H1 (cell line): ENCODE measurements at regions not wholly inside any gene's neighbourhood (a gene's known extent, or its start where the extent isn't known, plus 50 kb on each side); places are given as distances from the start of the nearest gene placed in this dataset.

ENCODE experiments used
- CTCF ChIA-PET: fragments of 300-600 bp; sonication (Branson Sonifier 250); formaldehyde crosslinking; loops from one replicate; lab custom pipeline; 2021; ENCODE audit not compliant: partially characterized antibody; lab: Charles Lee
- POLR2A ChIA-PET: fragments of 300-600 bp; sonication (Branson Sonifier 250); formaldehyde crosslinking; loops from one replicate; lab custom pipeline; 2021; ENCODE audit warnings: inconsistent platforms; ENCODE audit not compliant: partially characterized antibody; lab: Charles Lee
- DNase-seq, 2 experiments: peaks; one replicate each; pipeline versions ENCODE4 v3.0.0 to v3.0.0-alpha.2; 2010 to 2022; ENCODE audit warnings: low spot score in 2 of 2, low read depth in 1 of 2, mixed read lengths in 1 of 2
- FAIRE-seq: peaks from 2 replicates; lab custom pipeline; 2011; peaks lifted over from hg19 to GRCh38; lab: Jason Lieb, UNC
- H2AFZ ChIP-seq: 2 replicates; pipeline ENCODE4 v1.8.1; 2012; ENCODE audit warnings: low read length, inconsistent platforms
- H2AK5ac ChIP-seq: 2 replicates; pipeline ENCODE4 v1.6.1; 2013; ENCODE audit warnings: low read depth, low read length
- H2BK120ac ChIP-seq: replicated peaks from 2 replicates; pipeline ENCODE3; 2013; ENCODE audit warnings: low read depth, low read length, inconsistent platforms
- H2BK12ac ChIP-seq: 2 replicates; pipeline ENCODE4 v1.6.1; 2013; ENCODE audit warnings: low read depth, low read length
- H2BK15ac ChIP-seq: 2 replicates; pipeline ENCODE4 v1.6.1; 2013; ENCODE audit warnings: low read length
- H2BK20ac ChIP-seq: 2 replicates; pipeline ENCODE4 v1.6.1; 2013; ENCODE audit warnings: low read length
- H2BK5ac ChIP-seq: 2 replicates; pipeline ENCODE4 v1.6.1; 2013; ENCODE audit warnings: low read depth, low read length
- H3K14ac ChIP-seq: 2 replicates; pipeline ENCODE4 v1.6.1; 2013; ENCODE audit warnings: inconsistent platforms; ENCODE audit not compliant: insufficient read length
- H3K18ac ChIP-seq: 2 replicates; pipeline ENCODE4 v1.6.1; 2013; ENCODE audit warnings: low read length; ENCODE audit errors: extremely low read depth
- H3K23ac ChIP-seq: 2 replicates; pipeline ENCODE4 v1.6.1; 2013; ENCODE audit warnings: inconsistent platforms; ENCODE audit not compliant: insufficient read length
- H3K23me2 ChIP-seq: 2 replicates; pipeline ENCODE4 v1.6.1; 2013; ENCODE audit warnings: low read depth, low read length
- H3K27ac ChIP-seq: 2 replicates; pipeline ENCODE4 v1.6.1; 2011; ENCODE audit warnings: low read depth, low read length, inconsistent platforms
- H3K27me3 ChIP-seq, 4 experiments: replicated peaks in 1 of 4; 1 replicate in 1 of 4; 2 replicates in 3 of 4; pipeline versions ENCODE4 v1.6.1 to v1.8.1; 2011 to 2013; ENCODE audit warnings: low read length in 3 of 4, mild to moderate bottlenecking in 3 of 4, inconsistent platforms in 2 of 4, mixed read lengths in 2 of 4, moderate library complexity in 1 of 4; ENCODE audit not compliant: control insufficient read depth in 3 of 4, insufficient read depth in 3 of 4; ENCODE audit errors: extremely low read depth in 1 of 4
- H3K36me3 ChIP-seq, 4 experiments: 2 replicates each; pipeline versions ENCODE4 v1.6.1 to v1.8.1; 2011 to 2013; ENCODE audit warnings: mild to moderate bottlenecking in 4 of 4, low read length in 3 of 4, moderate library complexity in 2 of 4, control low read depth in 1 of 4, inconsistent platforms in 1 of 4; ENCODE audit not compliant: insufficient read depth in 4 of 4, control insufficient read depth in 2 of 4
- H3K4ac ChIP-seq: replicated peaks from 2 replicates; pipeline ENCODE3; 2013; ENCODE audit warnings: low read length, low read depth, mixed read lengths, inconsistent platforms; ENCODE audit not compliant: insufficient read length
- H3K4me1 ChIP-seq, 4 experiments: replicated peaks in 1 of 4; 1 replicate in 1 of 4; 2 replicates in 3 of 4; pipeline versions ENCODE4 v1.6.1 to v1.8.1; 2011 to 2013; ENCODE audit warnings: low read length in 3 of 4, inconsistent platforms in 2 of 4, mixed read lengths in 1 of 4; ENCODE audit not compliant: insufficient read depth in 4 of 4, control insufficient read depth in 3 of 4
- H3K4me2 ChIP-seq, 2 experiments: 2 replicates each; pipeline versions ENCODE4 v1.6.1 to v1.8.1; 2011 to 2013; ENCODE audit warnings: low read depth in 2 of 2, low read length in 2 of 2, control low read depth in 1 of 2, inconsistent platforms in 1 of 2, mild to moderate bottlenecking in 1 of 2; ENCODE audit not compliant: insufficient read depth in 1 of 2
- H3K4me3 ChIP-seq, 4 experiments: fragments of 200-600, 300-600 bp in 1 of 4; sonication (generic), shearing (Covaris generic), sonication (Bioruptor Twin) in 1 of 4; 2 replicates each; pipeline versions ENCODE4 v1.5.1 to v1.8.1; 2011 to 2016; ENCODE audit warnings: low read length in 4 of 4, low read depth in 3 of 4, control low read depth in 2 of 4, inconsistent platforms in 2 of 4, mild to moderate bottlenecking in 2 of 4, mixed read lengths in 1 of 4, moderate library complexity in 1 of 4; ENCODE audit not compliant: insufficient read depth in 2 of 4; ENCODE audit errors: extremely low read depth in 1 of 4
- H3K56ac ChIP-seq: replicated peaks from 2 replicates; pipeline ENCODE3; 2013; ENCODE audit warnings: low read depth, mild to moderate bottlenecking, mixed read lengths, low read length, inconsistent platforms; ENCODE audit not compliant: insufficient read length
- H3K79me1 ChIP-seq: 2 replicates; pipeline ENCODE4 v1.6.1; 2013; ENCODE audit warnings: low read depth, low read length, control low read depth
- H3K79me2 ChIP-seq, 2 experiments: 2 replicates each; pipeline versions ENCODE4 v1.6.1 to v1.8.1; 2012 to 2013; ENCODE audit warnings: low read length in 2 of 2, mild to moderate bottlenecking in 2 of 2, inconsistent platforms in 1 of 2; ENCODE audit not compliant: insufficient read depth in 2 of 2, control insufficient read depth in 1 of 2
- H3K9ac ChIP-seq, 4 experiments: replicated peaks in 1 of 4; 1 replicate in 1 of 4; 2 replicates in 3 of 4; pipeline versions ENCODE4 v1.6.1 to v1.8.1; 2011 to 2013; ENCODE audit warnings: low read depth in 3 of 4, low read length in 3 of 4, control low read depth in 2 of 4, mild to moderate bottlenecking in 2 of 4, moderate library complexity in 2 of 4, inconsistent platforms in 1 of 4; ENCODE audit errors: extremely low read depth in 1 of 4
- H3K9me3 ChIP-seq, 2 experiments: 2 replicates each; pipeline versions ENCODE4 v1.6.1 to v1.8.1; 2012 to 2013; ENCODE audit warnings: mild to moderate bottlenecking in 2 of 2, moderate library complexity in 2 of 2, control low read depth in 1 of 2, inconsistent platforms in 1 of 2, low read depth in 1 of 2, low read length in 1 of 2, mixed read lengths in 1 of 2; ENCODE audit not compliant: insufficient read depth in 2 of 2
- H4K20me1 ChIP-seq, 2 experiments: replicated peaks in 1 of 2; 2 replicates each; pipeline versions ENCODE3 to v1.8.1; 2011 to 2013; ENCODE audit warnings: inconsistent platforms in 2 of 2, low read length in 2 of 2, mild to moderate bottlenecking in 1 of 2; ENCODE audit not compliant: insufficient read depth in 2 of 2, control insufficient read depth in 1 of 2
- H4K5ac ChIP-seq: 2 replicates; pipeline ENCODE4 v1.6.1; 2013; ENCODE audit warnings: low read length, low read depth, mixed read lengths, inconsistent platforms; ENCODE audit not compliant: insufficient read length
- H4K8ac ChIP-seq: 2 replicates; pipeline ENCODE4 v1.8.0; 2013; ENCODE audit warnings: mild to moderate bottlenecking, moderate library complexity, low read length, inconsistent platforms; ENCODE audit not compliant: insufficient read depth; ENCODE audit errors: extremely low read depth
- H4K91ac ChIP-seq: replicated peaks from 2 replicates; pipeline ENCODE3; 2013; ENCODE audit warnings: low read length, mixed read lengths, inconsistent platforms; ENCODE audit not compliant: insufficient read length
- ATF2 ChIP-seq: IDR thresholded peaks from 2 replicates; pipeline ENCODE4 v1.6.1; 2012; ENCODE audit warnings: low read length, inconsistent platforms
- BCL11A ChIP-seq, 2 experiments: IDR thresholded peaks; one replicate each; pipeline ENCODE4 v1.6.1; 2011; ENCODE audit warnings: low read depth in 2 of 2, low read length in 2 of 2, mild to moderate bottlenecking in 2 of 2
- CHD2 ChIP-seq: IDR thresholded peaks from 2 replicates; pipeline ENCODE4 v1.6.1; 2012; ENCODE audit warnings: low read length, improper control_type of control experiment
- CREB1 ChIP-seq: IDR thresholded peaks from 2 replicates; pipeline ENCODE4 v1.6.1; 2012; ENCODE audit warnings: inconsistent platforms
- KDM1A ChIP-seq: fragments of 200-600, 300-600 bp; sonication (generic); IDR thresholded peaks from 2 replicates; pipeline ENCODE4 v1.7.1; 2016; ENCODE audit warnings: mild to moderate bottlenecking, low read length, borderline replicate concordance
- MAX ChIP-seq: IDR thresholded peaks from 2 replicates; pipeline ENCODE4 v1.6.1; 2012; ENCODE audit warnings: inconsistent platforms
- NANOG ChIP-seq: IDR thresholded peaks from 2 replicates; pipeline ENCODE4 v1.6.1; 2011; ENCODE audit warnings: low read length, low read depth, mild to moderate bottlenecking, inconsistent platforms; ENCODE audit not compliant: insufficient read depth, poor library complexity, severe bottlenecking
- PHF8 ChIP-seq: fragments of 200-600 bp; sonication (generic); conservative IDR thresholded peaks from 2 replicates; pipeline ENCODE4 v1.7.1; 2012; ENCODE audit warnings: low read depth, mild to moderate bottlenecking, inconsistent platforms, low read length, moderate library complexity
- POU5F1 ChIP-seq: IDR thresholded peaks from 2 replicates; pipeline ENCODE4 v1.6.1; 2011; ENCODE audit warnings: low read depth, mild to moderate bottlenecking, low read length, moderate library complexity
- RAD21 ChIP-seq, 2 experiments: IDR thresholded peaks in 1 of 2; conservative IDR thresholded peaks in 1 of 2; 2 replicates each; pipeline ENCODE4 v1.6.1; 2011; ENCODE audit warnings: low read depth in 2 of 2, low read length in 2 of 2, improper control_type of control experiment in 1 of 2, inconsistent platforms in 1 of 2, mild to moderate bottlenecking in 1 of 2, moderate library complexity in 1 of 2
- SP2 ChIP-seq: IDR thresholded peaks from 2 replicates; pipeline ENCODE4 v1.6.1; 2012; ENCODE audit warnings: mild to moderate bottlenecking, low read length, inconsistent platforms
- SUZ12 ChIP-seq: fragments of 200-600 bp; sonication (generic); IDR thresholded peaks from 2 replicates; pipeline ENCODE4 v1.6.1; 2012; ENCODE audit warnings: mild to moderate bottlenecking, inconsistent platforms, low read length, moderate library complexity, mixed read lengths
- ZNF274 ChIP-seq: IDR thresholded peaks from 2 replicates; pipeline ENCODE4 v1.7.0; 2012; ENCODE audit warnings: low read length, borderline replicate concordance; ENCODE audit errors: extremely low read depth
- WGBS, 2 experiments: shearing (Covaris generic) in 1 of 2; methylation state at CpG; one replicate each; pipeline versions ENCODE4 v1.1.6 to v1.1.7; 2013 to 2015; ENCODE audit warnings: low lambda C conversion rate in 2 of 2, mixed read lengths in 2 of 2, inconsistent platforms in 1 of 2, low coverage in 1 of 2, missing lambda C conversion rate in 1 of 2; ENCODE audit not compliant: insufficient replicate concordance in 2 of 2, insufficient coverage in 1 of 2, insufficient read length in 1 of 2; ENCODE audit errors: extremely low coverage in 1 of 2, missing lambda C conversion rate in 1 of 2; 5-methylcytosine and 5-hydroxymethylcytosine counted together

DNA sequence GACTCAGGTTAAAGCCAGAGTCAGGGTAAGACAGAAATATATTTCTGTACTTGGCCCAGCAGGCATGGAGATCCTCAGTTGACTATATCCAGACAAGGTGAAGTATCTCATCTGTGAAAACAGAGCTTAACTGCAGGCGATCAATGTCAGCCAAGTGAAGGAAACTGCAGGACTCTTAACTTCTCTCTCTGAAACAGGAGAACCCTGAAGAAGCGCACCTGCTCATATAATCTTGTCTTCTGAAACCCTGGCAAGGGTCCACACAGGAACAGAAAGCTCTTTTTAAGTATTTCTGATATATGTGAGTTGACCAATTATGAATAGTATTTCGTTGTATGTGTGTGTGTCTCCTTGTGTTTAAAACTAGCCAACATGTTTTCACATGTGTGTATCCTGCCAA is 504.8 kb upstream of the SLITRK5 start:
- Histone ChIP-seq H3K56ac (no peak overlapping the region), H3K36me3 (no peaks in the 10 kb centered on the region), H2BK120ac (no peak overlapping the region), H3K4me1 (no peaks in the 10 kb centered on the region), H3K14ac (no peak overlapping the region), H3K79me2 (no peaks in the 10 kb centered on the region), H3K27ac (no peak overlapping the region), H2BK20ac (no peak overlapping the region), H3K18ac (no peak overlapping the region), H3K23me2 (no peaks in the 10 kb centered on the region), H2AK5ac (no peak overlapping the region), H3K79me1 (no peaks in the 10 kb centered on the region), H4K5ac (no peak overlapping the region), H3K27me3 (no peaks in the 10 kb centered on the region), H4K91ac (no peak overlapping the region), H2BK12ac (no peak overlapping the region), H3K4me3 (no peak overlapping the region), H2BK5ac (no peak overlapping the region), H3K23ac (no peak overlapping the region), H4K20me1 (no peaks in the 10 kb centered on the region), H3K4me2 (no peak overlapping the region), H2AFZ (no peak overlapping the region), H2BK15ac (no peak overlapping the region), H3K9ac (no peak overlapping the region), H3K9me3 (no peaks in the 10 kb centered on the region; a peak in 1 of 4 replicates), H4K8ac (no peak overlapping the region), H3K4ac (no peak overlapping the region)
- DNase-seq (no peak), FAIRE-seq (no peak)
- CTCF ChIA-PET: no interaction called here
- WGBS, 2 experiments: 91% methylated on average over 3 of the region's 3 CpGs; no CpG with 5 or more reads in 1 of the 2 experiments
- POLR2A ChIA-PET: no interaction called here
- TF ChIP-seq SP2 (no peak), ZNF274 (no peak), MAX (no peak), PHF8 (no peak), KDM1A (no peak), RAD21 (IDR thresholded peaks at IDR 0.05 in 1 of 2, conservative IDR thresholded peaks at IDR 0.05 in 1 of 2; ENCODE audit: low read depth in 2 of 2, low read length in 2 of 2) (no peak), NANOG (no peak), ATF2 (no peak), CREB1 (no peak), SUZ12 (no peak), CHD2 (no peak), BCL11A (IDR thresholded peaks at IDR 0.05; ENCODE audit: low read depth in 2 of 2, low read length in 2 of 2) (no peak), POU5F1 (no peak)
